ENCODE measurements at regions not wholly inside any gene's neighbourhood (a gene's known extent, or its start where the extent isn't known, plus 50 kb on each side); places are given as distances from the start of the nearest gene placed in this dataset.
"Not testable (repeated sequence)": the region's sequence is repeated elsewhere in the genome, so short reads cannot be mapped to it uniquely, and the experiment has no call there.

GRCh38 chr14:71437870-71438269, 494.4 kb upstream of the RGS6 start:
- DNase-seq: no peak

- no peak for DNase-seq
Observed at GRCh38 chr14:71438684-71439083, 493.5 kb upstream of the RGS6 start.

GRCh38 chr14:71441126-71441525, 491.1 kb upstream of the RGS6 start:
- DNase-seq: no peak

- DNase-seq: no peak
Observed at GRCh38 chr14:71444030-71444822, 488.0 kb upstream of the RGS6 start.

- DNase-seq: no peak
Observed at GRCh38 chr14:71448431-71449315, 483.6 kb upstream of the RGS6 start.

- DNase-seq: no peak
Observed at GRCh38 chr14:71449316-71450055, 482.7 kb upstream of the RGS6 start.

GRCh38 chr14:71451501-71451900, 480.7 kb upstream of the RGS6 start:
- DNase-seq: no peak

GRCh38 chr14:71452539-71452938, 479.7 kb upstream of the RGS6 start:
- DNase-seq: no peak

- no peak for DNase-seq
Observed at GRCh38 chr14:71452987-71453386, 479.2 kb upstream of the RGS6 start.

- no peak for DNase-seq
Observed at GRCh38 chr14:71454010-71454409, 478.2 kb upstream of the RGS6 start.

GRCh38 chr14:71454513-71455332, 477.5 kb upstream of the RGS6 start:
- no peak for DNase-seq

GRCh38 chr14:71460091-71460490, 472.1 kb upstream of the RGS6 start:
- no peak for DNase-seq

- not testable (repeated sequence) for DNase-seq
Observed at GRCh38 chr14:71461617-71462016, 470.6 kb upstream of the RGS6 start.

GRCh38 chr14:71463807-71464206, 468.4 kb upstream of the RGS6 start:
- DNase-seq: no peak

- DNase-seq: no peak
Observed at GRCh38 chr14:71464840-71465239, 467.4 kb upstream of the RGS6 start.

GRCh38 chr14:71465316-71465715, 466.9 kb upstream of the RGS6 start:
- DNase-seq: no peak

GRCh38 chr14:71466251-71466650, 466.0 kb upstream of the RGS6 start:
- no peak for DNase-seq

- no peak for DNase-seq
Observed at GRCh38 chr14:71466946-71467345, 465.3 kb upstream of the RGS6 start.

GRCh38 chr14:71467361-71467811, 464.8 kb upstream of the RGS6 start:
- DNase-seq: no peak

GRCh38 chr14:71468701-71469100, 463.5 kb upstream of the RGS6 start:
- no peak for DNase-seq

GRCh38 chr14:71469643-71470335, 462.4 kb upstream of the RGS6 start:
- no peak for DNase-seq
